Epithelial cell of esophagus (primary cell): ENCODE measurements at regions not wholly inside any gene's neighbourhood (a gene's known extent, or its start where the extent isn't known, plus 50 kb on each side); places are given as distances from the start of the nearest gene placed in this dataset.

Source experiments
- DNase-seq: peaks from one replicate; pipeline ENCODE4 v3.0.0; 2010; ENCODE audit warnings: low read depth
- H3K4me3 ChIP-seq: 2 replicates; pipeline ENCODE4 v1.5.1; 2011; ENCODE audit warnings: mild to moderate bottlenecking, low read length, control low read depth
- CTCF ChIP-seq: IDR thresholded peaks from 2 replicates; pipeline ENCODE4 v1.5.1; 2011; ENCODE audit warnings: low read depth, mild to moderate bottlenecking, low read length, control low read depth, inconsistent platforms; ENCODE audit not compliant: insufficient read depth; ENCODE audit errors: missing control alignments

DNA sequence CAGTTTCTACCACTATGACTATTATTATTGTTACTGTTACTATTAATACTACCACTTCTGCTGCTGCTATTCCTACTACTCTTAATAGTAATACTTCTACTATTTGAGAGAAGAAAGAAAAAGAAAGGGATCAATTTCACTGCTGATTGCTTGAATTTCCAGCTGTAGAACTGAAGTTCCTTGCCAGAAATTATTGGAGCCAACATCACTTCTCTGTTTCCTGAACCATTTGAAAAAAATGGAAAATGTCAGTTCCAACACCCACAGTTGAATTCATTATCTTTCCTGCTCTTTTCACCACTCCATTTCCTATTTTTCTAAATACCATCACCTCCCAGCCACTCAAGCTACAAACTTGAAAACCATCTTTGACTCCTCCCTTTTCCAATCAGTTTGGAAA, 54.1 kb upstream of the PIK3C2G start:
- no peak for DNase-seq
- no peak for TF ChIP-seq CTCF
- H3K4me3 ChIP-seq: no peak overlapping the region

GRCh38 chr12:18206198-18206597, 55.1 kb upstream of the PIK3C2G start:
- H3K4me3 ChIP-seq: no peak overlapping the region
- TF ChIP-seq CTCF: no peak
- DNase-seq: no peak

GRCh38 chr12:18204053-18204452, 57.3 kb upstream of the PIK3C2G start:
- TF ChIP-seq CTCF: no peak
- no peak for DNase-seq
- H3K4me3 ChIP-seq: no peak overlapping the region

- no peak for TF ChIP-seq CTCF
- no peak overlapping the region for H3K4me3 ChIP-seq
- no peak for DNase-seq
Measured at GRCh38 chr12:18192119-18192518, 69.2 kb upstream of the PIK3C2G start.

DNA sequence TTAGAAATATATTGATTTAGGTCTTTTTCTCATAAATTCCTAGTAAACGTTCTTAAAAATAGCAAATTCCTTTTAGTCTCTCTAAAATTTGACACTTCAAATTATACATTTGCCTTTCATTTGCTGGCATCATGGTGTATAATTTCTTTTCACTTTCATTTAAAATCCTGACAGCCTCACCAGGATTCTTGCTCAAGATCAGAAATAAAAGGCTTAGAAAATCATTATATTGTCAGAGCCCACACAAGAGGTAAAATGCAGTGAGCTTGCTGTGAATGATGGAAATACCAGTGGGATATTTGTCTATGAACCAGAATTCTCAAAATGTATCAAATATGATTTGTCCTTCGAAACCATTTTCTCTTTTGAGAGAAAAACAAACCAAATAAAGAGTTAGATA, 78.2 kb upstream of the PIK3C2G start:
- TF ChIP-seq CTCF: no peak
- DNase-seq: no peak
- no peak overlapping the region for H3K4me3 ChIP-seq

DNA sequence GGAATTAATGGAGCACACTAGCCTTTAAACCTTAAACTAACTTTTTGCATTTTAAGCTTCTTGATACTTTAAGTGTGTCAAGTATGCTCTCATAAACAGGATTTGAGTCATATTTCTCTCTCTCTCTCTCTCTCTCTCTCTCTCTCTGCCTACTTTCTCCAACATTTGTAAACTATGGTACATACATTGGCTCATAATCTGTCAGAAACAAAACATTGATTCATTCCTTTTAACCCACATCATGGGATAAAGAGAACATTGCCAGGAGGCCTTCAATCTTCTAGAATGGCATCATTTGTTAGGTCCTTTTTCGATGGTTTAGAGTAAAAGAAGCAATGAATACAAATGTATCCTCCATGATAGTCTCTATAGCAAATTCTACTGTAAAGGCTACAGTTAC, 81.6 kb upstream of the RERGL start:
- H3K4me3 ChIP-seq: no peak overlapping the region
- no peak for TF ChIP-seq CTCF
- DNase-seq: peak; percentile 49

GRCh38 chr12:18168016-18168415, 78.0 kb upstream of the RERGL start:
- DNase-seq: no peak
- H3K4me3 ChIP-seq: no peak overlapping the region

More at GRCh38 chr12:18168016-18168415, 78.0 kb upstream of the RERGL start:
- no peak for TF ChIP-seq CTCF
